ENCODE measurements at regions not wholly inside any gene's neighbourhood (a gene's known extent, or its start where the extent isn't known, plus 50 kb on each side); places are given as distances from the start of the nearest gene placed in this dataset.

DNA sequence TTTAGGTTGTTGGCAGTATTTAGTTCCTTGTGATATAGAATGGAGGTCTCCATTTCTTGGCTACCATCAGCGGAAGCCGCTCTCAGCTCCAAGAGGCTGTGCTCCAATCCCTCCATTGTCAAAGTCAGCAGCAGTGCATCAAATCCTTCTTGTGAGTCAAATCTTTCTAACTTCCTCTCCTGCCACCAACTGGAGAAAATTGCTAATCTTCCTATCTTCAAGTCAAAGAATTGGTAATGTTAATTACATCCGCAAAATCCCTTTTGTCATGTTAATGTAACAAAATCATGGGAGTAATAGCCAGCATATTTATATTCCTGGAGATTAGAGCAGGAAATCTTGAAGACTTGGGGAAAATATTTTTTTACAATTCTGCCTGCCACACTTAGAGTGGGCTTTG is 436.4 kb upstream of the DYNLRB2 start (continued):
- TF ChIP-seq, protein P1, sequence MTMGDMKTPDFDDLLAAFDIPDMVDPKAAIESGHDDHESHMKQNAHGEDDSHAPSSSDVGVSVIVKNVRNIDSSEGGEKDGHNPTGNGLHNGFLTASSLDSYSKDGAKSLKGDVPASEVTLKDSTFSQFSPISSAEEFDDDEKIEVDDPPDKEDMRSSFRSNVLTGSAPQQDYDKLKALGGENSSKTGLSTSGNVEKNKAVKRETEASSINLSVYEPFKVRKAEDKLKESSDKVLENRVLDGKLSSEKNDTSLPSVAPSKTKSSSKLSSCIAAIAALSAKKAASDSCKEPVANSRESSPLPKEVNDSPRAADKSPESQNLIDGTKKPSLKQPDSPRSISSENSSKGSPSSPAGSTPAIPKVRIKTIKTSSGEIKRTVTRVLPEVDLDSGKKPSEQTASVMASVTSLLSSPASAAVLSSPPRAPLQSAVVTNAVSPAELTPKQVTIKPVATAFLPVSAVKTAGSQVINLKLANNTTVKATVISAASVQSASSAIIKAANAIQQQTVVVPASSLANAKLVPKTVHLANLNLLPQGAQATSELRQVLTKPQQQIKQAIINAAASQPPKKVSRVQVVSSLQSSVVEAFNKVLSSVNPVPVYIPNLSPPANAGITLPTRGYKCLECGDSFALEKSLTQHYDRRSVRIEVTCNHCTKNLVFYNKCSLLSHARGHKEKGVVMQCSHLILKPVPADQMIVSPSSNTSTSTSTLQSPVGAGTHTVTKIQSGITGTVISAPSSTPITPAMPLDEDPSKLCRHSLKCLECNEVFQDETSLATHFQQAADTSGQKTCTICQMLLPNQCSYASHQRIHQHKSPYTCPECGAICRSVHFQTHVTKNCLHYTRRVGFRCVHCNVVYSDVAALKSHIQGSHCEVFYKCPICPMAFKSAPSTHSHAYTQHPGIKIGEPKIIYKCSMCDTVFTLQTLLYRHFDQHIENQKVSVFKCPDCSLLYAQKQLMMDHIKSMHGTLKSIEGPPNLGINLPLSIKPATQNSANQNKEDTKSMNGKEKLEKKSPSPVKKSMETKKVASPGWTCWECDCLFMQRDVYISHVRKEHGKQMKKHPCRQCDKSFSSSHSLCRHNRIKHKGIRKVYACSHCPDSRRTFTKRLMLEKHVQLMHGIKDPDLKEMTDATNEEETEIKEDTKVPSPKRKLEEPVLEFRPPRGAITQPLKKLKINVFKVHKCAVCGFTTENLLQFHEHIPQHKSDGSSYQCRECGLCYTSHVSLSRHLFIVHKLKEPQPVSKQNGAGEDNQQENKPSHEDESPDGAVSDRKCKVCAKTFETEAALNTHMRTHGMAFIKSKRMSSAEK (CRISPR knock-in tag; IDR thresholded peaks at IDR 0.05; ENCODE audit: borderline replicate concordance) = no peak
- TF ChIP-seq, protein P2, sequence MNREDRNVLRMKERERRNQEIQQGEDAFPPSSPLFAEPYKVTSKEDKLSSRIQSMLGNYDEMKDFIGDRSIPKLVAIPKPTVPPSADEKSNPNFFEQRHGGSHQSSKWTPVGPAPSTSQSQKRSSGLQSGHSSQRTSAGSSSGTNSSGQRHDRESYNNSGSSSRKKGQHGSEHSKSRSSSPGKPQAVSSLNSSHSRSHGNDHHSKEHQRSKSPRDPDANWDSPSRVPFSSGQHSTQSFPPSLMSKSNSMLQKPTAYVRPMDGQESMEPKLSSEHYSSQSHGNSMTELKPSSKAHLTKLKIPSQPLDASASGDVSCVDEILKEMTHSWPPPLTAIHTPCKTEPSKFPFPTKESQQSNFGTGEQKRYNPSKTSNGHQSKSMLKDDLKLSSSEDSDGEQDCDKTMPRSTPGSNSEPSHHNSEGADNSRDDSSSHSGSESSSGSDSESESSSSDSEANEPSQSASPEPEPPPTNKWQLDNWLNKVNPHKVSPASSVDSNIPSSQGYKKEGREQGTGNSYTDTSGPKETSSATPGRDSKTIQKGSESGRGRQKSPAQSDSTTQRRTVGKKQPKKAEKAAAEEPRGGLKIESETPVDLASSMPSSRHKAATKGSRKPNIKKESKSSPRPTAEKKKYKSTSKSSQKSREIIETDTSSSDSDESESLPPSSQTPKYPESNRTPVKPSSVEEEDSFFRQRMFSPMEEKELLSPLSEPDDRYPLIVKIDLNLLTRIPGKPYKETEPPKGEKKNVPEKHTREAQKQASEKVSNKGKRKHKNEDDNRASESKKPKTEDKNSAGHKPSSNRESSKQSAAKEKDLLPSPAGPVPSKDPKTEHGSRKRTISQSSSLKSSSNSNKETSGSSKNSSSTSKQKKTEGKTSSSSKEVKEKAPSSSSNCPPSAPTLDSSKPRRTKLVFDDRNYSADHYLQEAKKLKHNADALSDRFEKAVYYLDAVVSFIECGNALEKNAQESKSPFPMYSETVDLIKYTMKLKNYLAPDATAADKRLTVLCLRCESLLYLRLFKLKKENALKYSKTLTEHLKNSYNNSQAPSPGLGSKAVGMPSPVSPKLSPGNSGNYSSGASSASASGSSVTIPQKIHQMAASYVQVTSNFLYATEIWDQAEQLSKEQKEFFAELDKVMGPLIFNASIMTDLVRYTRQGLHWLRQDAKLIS (CRISPR knock-in tag; IDR thresholded peaks at IDR 0.05; ENCODE audit: borderline replicate concordance) = no peak
- TF ChIP-seq, protein P3, sequence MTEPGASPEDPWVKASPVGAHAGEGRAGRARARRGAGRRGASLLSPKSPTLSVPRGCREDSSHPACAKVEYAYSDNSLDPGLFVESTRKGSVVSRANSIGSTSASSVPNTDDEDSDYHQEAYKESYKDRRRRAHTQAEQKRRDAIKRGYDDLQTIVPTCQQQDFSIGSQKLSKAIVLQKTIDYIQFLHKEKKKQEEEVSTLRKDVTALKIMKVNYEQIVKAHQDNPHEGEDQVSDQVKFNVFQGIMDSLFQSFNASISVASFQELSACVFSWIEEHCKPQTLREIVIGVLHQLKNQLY (CRISPR knock-in tag; IDR thresholded peaks at IDR 0.05) = no peak
- TF ChIP-seq, protein P4, sequence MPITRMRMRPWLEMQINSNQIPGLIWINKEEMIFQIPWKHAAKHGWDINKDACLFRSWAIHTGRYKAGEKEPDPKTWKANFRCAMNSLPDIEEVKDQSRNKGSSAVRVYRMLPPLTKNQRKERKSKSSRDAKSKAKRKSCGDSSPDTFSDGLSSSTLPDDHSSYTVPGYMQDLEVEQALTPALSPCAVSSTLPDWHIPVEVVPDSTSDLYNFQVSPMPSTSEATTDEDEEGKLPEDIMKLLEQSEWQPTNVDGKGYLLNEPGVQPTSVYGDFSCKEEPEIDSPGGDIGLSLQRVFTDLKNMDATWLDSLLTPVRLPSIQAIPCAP (CRISPR knock-in tag; IDR thresholded peaks at IDR 0.05) = no peak
- TF ChIP-seq TEAD1 (CRISPR knock-in tag; IDR thresholded peaks at IDR 0.05) (no peak), IRF2 (CRISPR knock-in tag; IDR thresholded peaks at IDR 0.05; ENCODE audit: borderline replicate concordance, low read depth) (no peak), SOX15 (CRISPR knock-in tag; IDR thresholded peaks at IDR 0.05) (no peak), ZNF219 (CRISPR knock-in tag; IDR thresholded peaks at IDR 0.05; ENCODE audit: borderline replicate concordance) (no peak), ZNF138 (CRISPR knock-in tag; conservative IDR thresholded peaks at IDR 0.05) (no peak)

DNA sequence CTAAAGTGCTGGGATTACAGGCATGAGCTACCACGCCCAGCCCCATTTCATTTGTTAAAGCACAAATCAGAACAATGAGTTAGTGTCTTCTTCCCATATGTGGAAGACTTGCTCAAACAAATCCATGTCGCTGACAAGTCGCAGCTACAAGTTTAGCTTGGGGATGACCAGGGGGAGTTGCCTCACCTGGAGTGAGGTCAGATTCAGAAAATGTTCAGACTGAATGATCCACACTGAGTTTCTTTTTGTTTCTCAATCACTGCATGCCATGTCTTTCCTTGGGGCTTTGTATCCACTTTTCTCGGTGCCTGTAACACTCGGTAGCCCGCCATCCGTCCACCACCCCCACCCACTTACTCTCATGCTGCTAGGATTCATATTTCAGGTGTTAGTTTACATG is 437.3 kb upstream of the DYNLRB2 start:
- H3K4me1 Mint-ChIP-seq = peaks cover 28% of the 10 kb centered on the region

More for the DNA sequence above, 437.3 kb upstream of the DYNLRB2 start:
- Mint-ChIP-seq H3K27me3 (ENCODE audit: low read depth) (no peaks in the 10 kb centered on the region; the same call in 1 of the 2 replicates), H3K27ac (no peak overlapping the region), H3K4me3 (no peak overlapping the region), H3K9me3 (peaks cover 13% of the 10 kb centered on the region; the same call in 1 of the 2 replicates), H3K36me3 (no peaks in the 10 kb centered on the region)
- ChIA-PET POLR2A (no interaction called here), CTCF (no interaction called here)
- ATAC-seq (no peak), DNase-seq (ENCODE audit: low spot score) (no peak)
- TF ChIP-seq ZNF317 (CRISPR knock-in tag; IDR thresholded peaks at IDR 0.05; ENCODE audit: borderline replicate concordance, low read depth) (no peak), FOXJ3 (CRISPR knock-in tag; IDR thresholded peaks at IDR 0.05; ENCODE audit: borderline replicate concordance) (no peak), ELF4 (CRISPR knock-in tag; IDR thresholded peaks at IDR 0.05; ENCODE audit: low read depth) (no peak), ZNF138 (CRISPR knock-in tag; conservative IDR thresholded peaks at IDR 0.05) (no peak)
- TF ChIP-seq, protein P5, sequence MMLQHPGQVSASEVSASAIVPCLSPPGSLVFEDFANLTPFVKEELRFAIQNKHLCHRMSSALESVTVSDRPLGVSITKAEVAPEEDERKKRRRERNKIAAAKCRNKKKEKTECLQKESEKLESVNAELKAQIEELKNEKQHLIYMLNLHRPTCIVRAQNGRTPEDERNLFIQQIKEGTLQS (CRISPR knock-in tag; conservative IDR thresholded peaks at IDR 0.05) = no peak
- TF ChIP-seq, protein P6, sequence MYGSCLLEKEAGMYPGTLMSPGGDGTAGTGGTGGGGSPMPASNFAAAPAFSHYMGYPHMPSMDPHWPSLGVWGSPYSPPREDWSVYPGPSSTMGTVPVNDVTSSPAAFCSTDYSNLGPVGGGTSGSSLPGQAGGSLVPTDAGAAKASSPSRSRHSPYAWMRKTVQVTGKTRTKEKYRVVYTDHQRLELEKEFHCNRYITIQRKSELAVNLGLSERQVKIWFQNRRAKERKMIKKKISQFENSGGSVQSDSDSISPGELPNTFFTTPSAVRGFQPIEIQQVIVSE (CRISPR knock-in tag; IDR thresholded peaks at IDR 0.05; ENCODE audit: borderline replicate concordance) = no peak
- TF ChIP-seq, protein P7, sequence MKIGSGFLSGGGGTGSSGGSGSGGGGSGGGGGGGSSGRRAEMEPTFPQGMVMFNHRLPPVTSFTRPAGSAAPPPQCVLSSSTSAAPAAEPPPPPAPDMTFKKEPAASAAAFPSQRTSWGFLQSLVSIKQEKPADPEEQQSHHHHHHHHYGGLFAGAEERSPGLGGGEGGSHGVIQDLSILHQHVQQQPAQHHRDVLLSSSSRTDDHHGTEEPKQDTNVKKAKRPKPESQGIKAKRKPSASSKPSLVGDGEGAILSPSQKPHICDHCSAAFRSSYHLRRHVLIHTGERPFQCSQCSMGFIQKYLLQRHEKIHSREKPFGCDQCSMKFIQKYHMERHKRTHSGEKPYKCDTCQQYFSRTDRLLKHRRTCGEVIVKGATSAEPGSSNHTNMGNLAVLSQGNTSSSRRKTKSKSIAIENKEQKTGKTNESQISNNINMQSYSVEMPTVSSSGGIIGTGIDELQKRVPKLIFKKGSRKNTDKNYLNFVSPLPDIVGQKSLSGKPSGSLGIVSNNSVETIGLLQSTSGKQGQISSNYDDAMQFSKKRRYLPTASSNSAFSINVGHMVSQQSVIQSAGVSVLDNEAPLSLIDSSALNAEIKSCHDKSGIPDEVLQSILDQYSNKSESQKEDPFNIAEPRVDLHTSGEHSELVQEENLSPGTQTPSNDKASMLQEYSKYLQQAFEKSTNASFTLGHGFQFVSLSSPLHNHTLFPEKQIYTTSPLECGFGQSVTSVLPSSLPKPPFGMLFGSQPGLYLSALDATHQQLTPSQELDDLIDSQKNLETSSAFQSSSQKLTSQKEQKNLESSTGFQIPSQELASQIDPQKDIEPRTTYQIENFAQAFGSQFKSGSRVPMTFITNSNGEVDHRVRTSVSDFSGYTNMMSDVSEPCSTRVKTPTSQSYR (CRISPR knock-in tag; IDR thresholded peaks at IDR 0.05) = no peak
- TF ChIP-seq, protein P8, sequence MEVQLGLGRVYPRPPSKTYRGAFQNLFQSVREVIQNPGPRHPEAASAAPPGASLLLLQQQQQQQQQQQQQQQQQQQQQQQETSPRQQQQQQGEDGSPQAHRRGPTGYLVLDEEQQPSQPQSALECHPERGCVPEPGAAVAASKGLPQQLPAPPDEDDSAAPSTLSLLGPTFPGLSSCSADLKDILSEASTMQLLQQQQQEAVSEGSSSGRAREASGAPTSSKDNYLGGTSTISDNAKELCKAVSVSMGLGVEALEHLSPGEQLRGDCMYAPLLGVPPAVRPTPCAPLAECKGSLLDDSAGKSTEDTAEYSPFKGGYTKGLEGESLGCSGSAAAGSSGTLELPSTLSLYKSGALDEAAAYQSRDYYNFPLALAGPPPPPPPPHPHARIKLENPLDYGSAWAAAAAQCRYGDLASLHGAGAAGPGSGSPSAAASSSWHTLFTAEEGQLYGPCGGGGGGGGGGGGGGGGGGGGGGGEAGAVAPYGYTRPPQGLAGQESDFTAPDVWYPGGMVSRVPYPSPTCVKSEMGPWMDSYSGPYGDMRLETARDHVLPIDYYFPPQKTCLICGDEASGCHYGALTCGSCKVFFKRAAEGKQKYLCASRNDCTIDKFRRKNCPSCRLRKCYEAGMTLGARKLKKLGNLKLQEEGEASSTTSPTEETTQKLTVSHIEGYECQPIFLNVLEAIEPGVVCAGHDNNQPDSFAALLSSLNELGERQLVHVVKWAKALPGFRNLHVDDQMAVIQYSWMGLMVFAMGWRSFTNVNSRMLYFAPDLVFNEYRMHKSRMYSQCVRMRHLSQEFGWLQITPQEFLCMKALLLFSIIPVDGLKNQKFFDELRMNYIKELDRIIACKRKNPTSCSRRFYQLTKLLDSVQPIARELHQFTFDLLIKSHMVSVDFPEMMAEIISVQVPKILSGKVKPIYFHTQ (CRISPR knock-in tag; IDR thresholded peaks at IDR 0.05) = no peak

Data from WTC11 (cell line).